ENCODE measurements at regions not wholly inside any gene's neighbourhood (a gene's known extent, or its start where the extent isn't known, plus 50 kb on each side); places are given as distances from the start of the nearest gene placed in this dataset.

DNA sequence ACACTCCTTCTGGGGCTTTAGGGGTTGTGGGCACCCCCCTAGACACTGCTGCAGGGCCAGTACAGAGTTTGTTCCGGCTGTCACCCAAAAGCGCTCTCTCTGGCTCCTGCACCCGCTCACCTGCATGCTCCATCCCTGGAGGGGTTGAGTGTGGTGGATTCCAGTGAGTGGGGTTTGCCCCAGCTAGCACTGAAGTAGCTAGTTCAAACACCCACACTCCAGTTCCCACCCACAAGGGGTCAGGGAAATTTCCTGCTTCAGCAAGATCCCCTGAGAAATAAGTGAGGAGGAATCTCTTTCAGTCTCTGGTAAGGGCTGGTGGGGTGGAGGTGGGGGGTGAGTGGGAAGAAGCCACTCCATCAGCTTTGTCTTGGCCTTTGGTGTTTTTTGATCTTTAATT lies 73.6 kb downstream of the TMEM17 start:
- Histone ChIP-seq H3K9me3 (replicated peaks in 1 of 11) (peaks cover 0 to 9% (median 4%) of the 10 kb centered on the region in 11 experiments; a peak in 8 of 22 replicates), H3K4me1 (peaks cover 0 to 13% (median 8%) of the 10 kb centered on the region in 10 experiments; a peak in 13 of 20 replicates), H3K4me3 (no peak overlapping the region), H3K4me2 (no peak overlapping the region), H3K9ac (no peak overlapping the region), H3K27me3 (no peaks in the 10 kb centered on the region), H3K27ac (no peak overlapping the region), H3K36me3 (no peaks in the 10 kb centered on the region), H4K20me1 (no peaks in the 10 kb centered on the region)
- TF ChIP-seq Cebpa-rat (IDR thresholded peaks at IDR 0.05) = no peak

DNA sequence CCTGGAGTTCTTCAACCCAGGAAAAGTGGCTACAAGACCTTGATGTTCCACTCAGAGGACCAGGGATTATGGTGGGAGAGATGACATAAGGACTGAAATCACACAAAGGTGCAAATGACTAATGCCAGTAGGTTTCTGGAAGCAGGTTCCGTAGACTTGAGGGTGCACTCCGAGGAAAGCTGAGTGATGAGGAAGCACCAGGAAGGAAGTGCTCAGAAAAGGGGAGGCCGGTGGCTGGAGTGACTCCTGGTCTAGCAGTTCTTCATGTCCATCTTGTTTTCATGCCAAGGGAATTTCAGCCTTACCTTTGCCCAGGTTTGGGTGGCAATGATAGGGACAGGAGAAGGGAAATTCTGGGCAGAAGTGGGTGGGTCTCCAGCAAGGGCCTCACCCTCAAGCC lies 74.5 kb downstream of the TMEM17 start:
- Histone ChIP-seq H3K9ac (no peak overlapping the region), H3K4me3 (no peak overlapping the region), H3K4me1 (peaks cover 0 to 15% (median 8%) of the 10 kb centered on the region in 10 experiments; a peak in 13 of 20 replicates), H3K36me3 (no peaks in the 10 kb centered on the region), H3K9me3 (replicated peaks in 1 of 11) (peaks cover 0 to 9% (median 4%) of the 10 kb centered on the region in 11 experiments; a peak in 8 of 22 replicates), H3K27ac (no peak overlapping the region), H3K27me3 (no peaks in the 10 kb centered on the region), H4K20me1 (no peaks in the 10 kb centered on the region), H3K4me2 (no peak overlapping the region)
- TF ChIP-seq Cebpa-rat (IDR thresholded peaks at IDR 0.05) = no peak

DNA sequence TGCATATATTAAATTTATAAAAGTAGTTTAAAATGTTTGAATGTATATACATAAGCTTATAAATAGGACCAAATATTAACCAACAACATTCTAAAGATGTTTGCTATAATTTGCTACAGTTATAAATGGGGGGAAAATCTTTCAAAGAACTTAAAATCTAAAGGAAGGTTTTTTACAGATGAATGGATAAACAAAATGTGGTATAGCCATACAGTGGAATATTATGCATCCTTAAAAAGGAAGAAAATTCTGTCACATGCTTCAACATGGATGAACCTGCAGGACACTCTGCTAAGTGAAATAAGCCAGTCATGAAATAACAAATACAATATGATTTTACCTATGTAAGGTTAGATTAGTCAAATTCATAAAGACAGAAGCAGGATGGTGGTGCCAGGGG lies 75.8 kb downstream of the TMEM17 start:
- no peak for TF ChIP-seq Cebpa-rat (IDR thresholded peaks at IDR 0.05)
- no peak overlapping the region for H3K4me2 ChIP-seq

DNA sequence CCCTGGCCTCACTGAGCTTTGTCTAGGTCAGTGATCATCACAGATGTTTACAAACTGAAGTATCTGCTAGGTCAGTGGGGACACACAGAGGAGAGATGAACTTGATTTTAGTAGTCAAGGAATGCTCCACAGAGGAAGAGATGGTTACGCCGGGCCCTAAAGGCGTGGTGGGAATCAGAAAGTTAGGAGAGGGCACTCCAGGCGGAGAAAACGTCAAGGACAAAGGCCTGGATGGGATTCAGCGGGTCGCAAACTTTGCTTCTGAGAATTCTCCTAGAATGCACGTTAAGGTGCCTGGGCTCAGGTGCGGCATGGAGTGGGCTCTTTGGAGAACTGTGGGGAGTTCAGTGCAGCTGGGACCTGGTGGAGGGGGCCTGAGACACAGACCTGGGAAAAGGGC lies 78.8 kb downstream of the TMEM17 start:
- no peak overlapping the region for H3K9ac ChIP-seq
- H4K20me1 ChIP-seq = no peaks in the 10 kb centered on the region
- H3K27ac ChIP-seq = no peak overlapping the region
- peaks cover 0 to 7% (median 4%) of the 10 kb centered on the region in 11 experiments; a peak in 7 of 22 replicates for H3K9me3 ChIP-seq (replicated peaks in 1 of 11)
- no peaks in the 10 kb centered on the region for H3K36me3 ChIP-seq
- H3K4me1 ChIP-seq = peaks cover 0 to 8% (median 5%) of the 10 kb centered on the region in 10 experiments; a peak in 8 of 20 replicates
- H3K27me3 ChIP-seq = no peaks in the 10 kb centered on the region
- TF ChIP-seq Cebpa-rat (IDR thresholded peaks at IDR 0.05) = no peak
- H3K4me2 ChIP-seq = no peak overlapping the region
- no peak overlapping the region for H3K4me3 ChIP-seq

More for the DNA sequence above, 75.8 kb downstream of the TMEM17 start:
- no peaks in the 10 kb centered on the region for H3K36me3 ChIP-seq
- peaks cover 0 to 8% (median 0%) of the 10 kb centered on the region in 10 experiments; a peak in 5 of 20 replicates for H3K4me1 ChIP-seq
- no peak overlapping the region for H3K9ac ChIP-seq
- no peak overlapping the region for H3K27ac ChIP-seq
- H3K9me3 ChIP-seq (replicated peaks in 1 of 11) = peaks cover 0 to 9% (median 4%) of the 10 kb centered on the region in 11 experiments; a peak in 8 of 22 replicates
- H3K27me3 ChIP-seq = no peaks in the 10 kb centered on the region
- H4K20me1 ChIP-seq = no peaks in the 10 kb centered on the region
- no peak overlapping the region for H3K4me3 ChIP-seq

DNA sequence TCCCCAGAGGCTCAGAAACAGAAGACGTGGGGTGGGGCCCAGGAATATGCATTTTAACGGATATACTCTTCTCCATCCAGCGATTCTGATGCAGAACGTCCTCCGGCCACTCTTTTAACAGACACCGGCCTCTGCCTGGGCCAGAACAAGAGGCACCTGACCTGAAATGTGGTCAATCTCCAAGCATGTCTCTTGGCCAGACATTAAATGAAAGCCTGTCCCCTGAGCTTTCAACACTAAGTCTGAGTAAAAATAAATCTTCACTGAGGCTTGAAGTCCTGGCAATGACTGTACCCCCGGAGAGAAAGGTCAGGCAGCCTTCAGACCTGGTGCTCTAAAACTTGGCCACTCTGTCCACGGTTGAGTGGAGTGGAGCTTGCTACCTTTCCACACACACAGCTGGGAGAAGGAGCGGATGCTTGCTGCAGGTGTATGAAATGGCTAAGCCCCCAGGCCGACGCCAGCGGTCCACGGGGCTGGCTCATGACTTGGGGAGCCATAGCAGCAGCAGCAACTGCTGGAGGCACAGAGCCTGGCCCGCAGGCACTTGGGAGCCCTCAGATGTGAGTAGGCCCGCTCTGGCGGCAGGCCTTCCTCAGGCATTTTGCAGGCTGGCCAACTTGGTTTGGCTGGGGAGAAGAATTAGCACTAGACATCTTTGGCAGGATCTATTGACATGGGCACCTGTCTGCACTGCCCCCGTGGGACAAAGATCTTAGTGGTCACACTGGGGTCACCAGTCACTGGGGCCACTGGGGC lies 79.7 kb downstream of the TMEM17 start:
- Histone ChIP-seq H3K4me2 (peak overlapping the region in 4 of 11 experiments; percentile 8 to 19 (median 18); a peak in 1 of 22 replicates), H3K4me3 (no peak overlapping the region), H3K36me3 (no peaks in the 10 kb centered on the region), H3K27me3 (no peaks in the 10 kb centered on the region), H3K9ac (no peak overlapping the region), H3K9me3 (replicated peaks in 1 of 11) (peaks cover 0 to 10% (median 4%) of the 10 kb centered on the region in 11 experiments; a peak in 9 of 22 replicates), H3K27ac (no peak overlapping the region), H4K20me1 (no peaks in the 10 kb centered on the region), H3K4me1 (peaks cover 0 to 10% (median 5%) of the 10 kb centered on the region in 10 experiments; a peak in 8 of 20 replicates)
- no peak for TF ChIP-seq Cebpa-rat (IDR thresholded peaks at IDR 0.05)

DNA sequence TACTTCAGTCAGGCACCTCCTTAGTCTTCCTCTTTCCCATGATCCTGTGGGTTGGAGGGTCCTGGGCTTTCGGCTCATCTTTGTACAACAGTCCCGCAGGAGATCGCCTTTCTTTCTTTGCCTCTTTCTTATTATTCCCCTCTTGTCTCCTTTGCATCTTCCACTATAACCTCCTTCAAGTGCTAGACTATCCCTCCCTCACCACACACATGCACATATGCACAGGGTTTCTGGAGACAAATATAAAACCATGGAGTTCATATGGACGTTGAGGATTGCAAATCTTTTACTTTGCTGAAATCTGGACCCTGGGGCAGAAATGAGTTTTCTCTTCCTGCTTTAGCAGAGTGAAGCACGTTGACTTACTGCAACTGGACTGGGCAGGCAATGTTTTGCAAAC lies 80.3 kb downstream of the TMEM17 start:
- Histone ChIP-seq H3K9me3 (replicated peaks in 1 of 11) (peaks cover 0 to 10% (median 4%) of the 10 kb centered on the region in 11 experiments; a peak in 9 of 22 replicates), H3K9ac (no peak overlapping the region), H3K4me1 (peaks cover 0 to 10% (median 5%) of the 10 kb centered on the region in 10 experiments; a peak in 8 of 20 replicates), H3K27ac (no peak overlapping the region), H3K27me3 (no peaks in the 10 kb centered on the region), H4K20me1 (no peaks in the 10 kb centered on the region), H3K4me3 (no peak overlapping the region), H3K36me3 (no peaks in the 10 kb centered on the region), H3K4me2 (0 out of 22 replicates have a peak overlapping the region, but pooled peaks of 3 of the 11 experiments have one; percentile 18 to 19 (median 18))
- TF ChIP-seq Cebpa-rat (IDR thresholded peaks at IDR 0.05) = no peak

DNA sequence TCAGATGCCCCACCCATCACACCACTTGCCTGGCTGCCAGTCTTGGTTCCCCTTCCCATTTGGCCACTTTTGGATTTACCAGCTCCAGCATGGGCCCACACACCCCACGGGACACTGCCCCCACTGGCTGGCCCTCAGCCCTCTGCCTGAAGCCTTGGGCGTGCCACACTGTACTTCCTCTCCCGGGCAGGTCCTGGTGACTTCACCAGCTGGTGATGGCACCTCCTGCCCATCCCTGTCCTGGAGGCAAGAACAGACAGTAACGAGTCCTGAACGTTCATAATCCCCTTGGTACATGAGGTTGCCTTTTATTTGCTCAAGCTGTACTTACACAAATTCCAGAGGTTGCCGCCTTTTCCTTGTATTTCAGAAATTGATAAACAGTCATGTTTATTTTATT lies 81.1 kb downstream of the TMEM17 start:
- H3K4me1 ChIP-seq = peaks cover 0 to 10% (median 5%) of the 10 kb centered on the region in 10 experiments; a peak in 8 of 20 replicates
- no peaks in the 10 kb centered on the region for H4K20me1 ChIP-seq
- H3K36me3 ChIP-seq = no peaks in the 10 kb centered on the region
- H3K27me3 ChIP-seq = no peaks in the 10 kb centered on the region
- no peak overlapping the region for H3K9ac ChIP-seq
- H3K4me2 ChIP-seq = peak overlapping the region in 1 of 11 experiments; percentile 35; a peak in 1 of 22 replicates
- H3K4me3 ChIP-seq = no peak overlapping the region
- H3K9me3 ChIP-seq (replicated peaks in 1 of 11) = peaks cover under 1 to 6% (median 2%) of the 10 kb centered on the region in 11 experiments; a peak in 8 of 22 replicates
- H3K27ac ChIP-seq = no peak overlapping the region
- TF ChIP-seq Cebpa-rat (IDR thresholded peaks at IDR 0.05) = no peak

DNA sequence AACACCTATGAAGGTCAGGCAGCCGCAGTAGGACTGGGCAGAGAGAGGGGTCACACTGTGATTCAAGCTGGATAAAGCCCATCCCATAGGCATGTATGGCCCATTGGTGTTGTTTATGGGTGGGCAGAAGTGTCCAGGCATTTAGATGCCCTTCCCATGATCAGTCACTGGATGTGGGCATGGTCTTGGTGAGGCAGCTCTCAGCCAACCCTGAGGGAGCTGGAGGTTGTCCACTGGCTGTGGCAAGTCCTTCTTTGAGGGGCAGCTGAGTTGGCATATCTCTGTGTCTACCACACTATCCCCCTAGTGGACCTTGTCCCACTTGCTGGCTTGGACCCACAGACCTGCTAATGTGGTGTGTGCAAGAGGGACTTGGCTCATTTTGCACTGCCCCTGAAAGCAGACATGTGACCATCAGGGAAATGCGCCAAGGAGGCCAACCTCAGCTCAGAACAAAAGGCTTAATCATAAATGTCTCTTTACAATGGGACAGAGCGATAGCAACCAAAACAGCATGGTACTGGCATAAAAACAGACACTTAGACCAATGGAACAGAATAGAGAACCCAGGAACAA lies 82.0 kb downstream of the TMEM17 start:
- H3K9ac ChIP-seq = no peak overlapping the region
- no peaks in the 10 kb centered on the region for H3K36me3 ChIP-seq
- H3K4me1 ChIP-seq = peaks cover 0 to 10% (median 5%) of the 10 kb centered on the region in 10 experiments; a peak in 8 of 20 replicates
- H3K4me2 ChIP-seq = no peak overlapping the region
- H3K4me3 ChIP-seq = no peak overlapping the region
- H3K9me3 ChIP-seq (replicated peaks in 1 of 11) = peaks cover 10 to 15% (median 11%) of the 10 kb centered on the region in 11 experiments; a peak in 20 of 22 replicates
- no peaks in the 10 kb centered on the region for H4K20me1 ChIP-seq
- H3K27ac ChIP-seq = no peak overlapping the region
- no peak for TF ChIP-seq Cebpa-rat (IDR thresholded peaks at IDR 0.05)
- H3K27me3 ChIP-seq = no peaks in the 10 kb centered on the region

DNA sequence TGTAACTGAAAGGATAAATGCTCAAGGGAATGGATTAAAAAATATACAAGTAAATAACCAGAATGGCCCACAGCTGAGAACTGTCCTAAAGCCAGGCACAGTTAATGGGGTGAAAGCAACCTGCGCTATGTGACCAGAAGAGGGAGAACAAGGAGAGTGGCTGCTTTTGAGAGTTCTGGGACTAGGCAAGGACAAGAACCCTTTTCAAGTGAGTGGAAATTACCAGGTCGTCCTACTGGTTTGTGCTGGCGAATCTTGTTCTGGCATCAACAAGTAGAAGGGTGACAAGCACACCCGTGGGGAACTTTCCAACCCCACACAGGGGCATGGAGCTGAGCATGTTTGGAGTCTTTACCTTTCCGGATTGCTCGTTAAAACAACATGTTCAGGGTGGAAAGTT lies 82.8 kb downstream of the TMEM17 start:
- peaks cover 0 to 10% (median 5%) of the 10 kb centered on the region in 10 experiments; a peak in 8 of 20 replicates for H3K4me1 ChIP-seq
- no peak for TF ChIP-seq Cebpa-rat (IDR thresholded peaks at IDR 0.05)
- no peak overlapping the region for H3K4me2 ChIP-seq
- H3K27ac ChIP-seq = no peak overlapping the region
- no peaks in the 10 kb centered on the region for H3K36me3 ChIP-seq
- peaks cover 15 to 22% (median 17%) of the 10 kb centered on the region in 11 experiments; a peak in 20 of 22 replicates for H3K9me3 ChIP-seq (replicated peaks in 1 of 11)
- H3K9ac ChIP-seq = no peak overlapping the region
- no peak overlapping the region for H3K4me3 ChIP-seq
- H4K20me1 ChIP-seq = no peaks in the 10 kb centered on the region
- no peaks in the 10 kb centered on the region for H3K27me3 ChIP-seq

Measured in BLaER1 treated with 17β-estradiol and CSF1 and Interleukin-3, amounts not matched to agents 10 nM and 100 nM (cell line).